Liver (tissue), 3 donors: ENCODE measurements at regions not wholly inside any gene's neighbourhood (a gene's known extent, or its start where the extent isn't known, plus 50 kb on each side); places are given as distances from the start of the nearest gene placed in this dataset.

Experiments
- CTCF ChIP-seq: fragments of 150-350 bp; IDR thresholded peaks from 2 replicates; pipeline ENCODE4 v1.5.1; 2017; ENCODE audit warnings: improper control_type of control experiment, low read depth, low read length; ENCODE audit not compliant: missing input control
- GABPA ChIP-seq, 2 donors: IDR thresholded peaks in 1 of 2; conservative IDR thresholded peaks in 1 of 2; 2 replicates each; pipeline ENCODE4 v1.6.1; 2016; ENCODE audit warnings: antibody characterized with exemption in 2 of 2, mild to moderate bottlenecking in 1 of 2, moderate library complexity in 1 of 2
- HNF4G ChIP-seq: IDR thresholded peaks from 2 replicates; pipeline ENCODE4 v1.6.1; 2016; ENCODE audit warnings: antibody characterized with exemption
- donor health status: healthy.
- donor health status: healthy.

- no peak for TF ChIP-seq CTCF
- TF ChIP-seq GABPA (IDR thresholded peaks at IDR 0.05 in 1 of 2, conservative IDR thresholded peaks at IDR 0.05 in 1 of 2) = no peak
- TF ChIP-seq HNF4G = no peak
Measured at GRCh38 chr5:4643960-4644359, 496.2 kb upstream of the ADAMTS16 start.
